ENCODE measurements at regions not wholly inside any gene's neighbourhood (a gene's known extent, or its start where the extent isn't known, plus 50 kb on each side); places are given as distances from the start of the nearest gene placed in this dataset.

DNA sequence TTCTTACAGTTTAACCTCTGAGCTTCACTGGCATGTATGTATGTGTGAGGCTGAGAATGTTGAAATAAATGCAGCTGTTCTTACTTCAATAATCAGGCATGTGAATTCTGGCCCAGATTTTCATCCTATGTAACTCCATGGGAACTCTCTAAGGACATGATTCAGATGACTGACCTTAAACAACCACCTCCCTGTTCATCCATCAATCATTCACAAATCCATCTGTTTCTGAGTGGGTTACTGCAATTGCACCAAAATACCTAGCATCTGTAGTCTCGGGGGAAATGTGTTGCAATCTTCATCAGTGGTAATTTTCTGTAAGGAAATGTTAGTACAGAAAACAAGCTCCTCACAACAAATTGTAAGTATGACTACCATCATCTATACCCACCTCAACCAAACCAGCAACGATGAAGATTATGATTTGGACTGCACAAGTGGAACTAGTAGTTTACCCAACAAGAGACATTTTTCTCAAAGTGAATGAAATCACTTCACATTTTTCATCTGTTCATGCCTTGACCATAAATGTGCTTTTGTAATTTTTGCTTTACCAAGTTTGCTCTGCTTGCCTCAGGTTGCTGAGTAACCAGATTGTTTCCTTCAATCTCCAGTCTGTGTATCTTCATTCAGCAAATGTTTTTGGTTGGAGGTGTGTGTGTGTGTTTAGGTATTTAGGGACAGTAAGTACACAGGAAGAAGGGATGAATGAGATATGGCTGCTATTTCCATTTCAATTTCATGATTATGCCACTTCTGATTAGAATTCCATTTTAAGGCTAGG is 65.7 kb upstream of the FZD8 start:
- no peak for DNase-seq (ENCODE audit: low spot score)

DNA sequence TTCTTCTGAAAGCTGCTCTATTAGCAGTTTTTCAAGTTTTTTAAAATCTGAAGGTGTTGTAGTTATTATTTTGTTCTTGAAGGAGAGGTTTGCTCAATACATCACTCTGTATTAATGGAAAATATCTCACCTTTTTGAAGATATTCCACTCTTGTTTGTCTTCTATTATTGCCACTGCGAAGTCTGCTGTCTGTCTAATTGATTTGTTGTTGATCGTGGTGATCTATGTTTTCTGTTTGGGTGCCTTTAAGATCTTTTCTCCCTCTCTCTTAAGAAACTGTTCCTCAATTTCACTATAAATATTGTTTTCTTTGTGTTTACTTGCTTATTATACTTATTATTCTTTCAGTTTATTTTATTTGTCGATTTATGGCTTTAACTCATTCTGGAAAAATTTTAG is 64.9 kb upstream of the FZD8 start:
- DNase-seq (ENCODE audit: low spot score) = no peak

DNA sequence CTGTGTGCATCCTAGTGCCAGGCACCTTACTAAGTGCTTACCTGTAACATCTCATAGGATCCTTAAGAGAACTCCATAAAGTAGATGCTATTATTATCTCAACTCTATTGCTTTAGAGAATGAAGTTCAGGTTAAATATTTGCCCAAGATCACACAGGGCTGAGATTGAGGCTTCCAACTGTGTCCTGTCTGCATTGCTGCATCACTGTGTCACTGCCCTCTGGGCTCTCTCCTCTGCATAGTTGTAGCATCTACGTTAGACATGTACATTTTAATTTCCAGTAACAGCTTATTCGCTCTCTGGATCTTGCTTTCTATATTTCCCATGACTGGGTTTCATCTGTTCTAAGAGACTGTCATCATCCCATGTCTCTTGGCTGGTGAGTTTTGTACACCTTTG is 63.6 kb upstream of the FZD8 start:
- DNase-seq (ENCODE audit: low spot score) = no peak

DNA sequence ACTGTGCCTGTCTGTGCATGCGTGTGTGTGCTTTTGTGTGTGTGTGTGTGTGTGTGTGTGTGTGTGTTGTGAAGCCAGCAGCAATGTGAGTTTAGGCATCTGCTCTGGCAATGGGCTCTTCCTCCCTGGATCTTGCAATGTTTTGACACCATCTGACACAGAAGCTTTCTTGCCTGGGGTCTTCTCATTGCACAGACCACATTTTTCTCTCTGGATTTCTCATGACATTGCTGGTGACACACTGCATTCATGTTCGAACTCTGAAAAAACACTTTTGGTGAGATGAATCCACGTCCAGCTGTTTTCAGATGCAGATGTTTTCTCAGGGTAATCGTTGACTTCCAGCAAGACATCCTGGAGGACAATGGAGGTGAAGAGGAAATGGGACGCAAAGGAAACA is 63.0 kb upstream of the FZD8 start:
- no peak for DNase-seq (ENCODE audit: low spot score)

DNA sequence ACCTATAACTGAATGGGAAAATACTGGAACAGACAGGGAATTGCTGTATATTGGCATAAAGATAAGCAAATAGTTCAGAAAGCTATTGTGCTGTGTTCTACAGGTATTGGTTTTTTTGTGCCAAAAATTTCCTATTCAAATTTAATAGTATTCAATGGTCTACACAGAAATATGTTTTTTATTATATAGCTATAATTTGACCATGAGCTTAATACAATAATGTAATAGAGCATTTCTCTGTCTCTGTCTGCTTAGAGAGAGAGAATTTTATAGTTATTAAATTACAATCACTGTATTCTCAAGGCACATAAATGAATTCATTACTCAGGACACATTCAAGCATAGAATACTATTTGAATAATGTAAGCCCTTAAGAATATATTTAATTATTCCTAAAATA is 62.3 kb upstream of the FZD8 start:
- DNase-seq (ENCODE audit: low spot score) = no peak

DNA sequence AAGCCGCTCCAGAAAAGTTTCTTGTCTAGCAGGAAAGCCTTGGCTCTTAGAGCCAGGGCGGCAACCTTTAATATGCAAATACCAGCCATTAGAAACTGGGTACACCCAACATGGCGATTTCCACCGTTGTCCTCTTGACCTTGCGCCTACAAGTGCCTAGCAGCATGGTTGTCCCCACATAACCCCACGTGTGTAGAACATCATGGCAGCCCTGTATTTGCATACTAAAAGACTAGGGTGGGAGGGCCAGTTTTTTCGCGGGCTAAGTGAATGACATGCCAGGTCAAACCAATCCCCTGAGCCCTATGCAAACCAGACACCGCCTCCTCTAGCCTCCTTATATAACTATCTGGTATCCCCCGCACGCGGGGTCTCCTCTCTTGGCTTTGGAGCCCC is 58.4 kb upstream of the FZD8 start:
- no peak for DNase-seq (ENCODE audit: low spot score)

DNA sequence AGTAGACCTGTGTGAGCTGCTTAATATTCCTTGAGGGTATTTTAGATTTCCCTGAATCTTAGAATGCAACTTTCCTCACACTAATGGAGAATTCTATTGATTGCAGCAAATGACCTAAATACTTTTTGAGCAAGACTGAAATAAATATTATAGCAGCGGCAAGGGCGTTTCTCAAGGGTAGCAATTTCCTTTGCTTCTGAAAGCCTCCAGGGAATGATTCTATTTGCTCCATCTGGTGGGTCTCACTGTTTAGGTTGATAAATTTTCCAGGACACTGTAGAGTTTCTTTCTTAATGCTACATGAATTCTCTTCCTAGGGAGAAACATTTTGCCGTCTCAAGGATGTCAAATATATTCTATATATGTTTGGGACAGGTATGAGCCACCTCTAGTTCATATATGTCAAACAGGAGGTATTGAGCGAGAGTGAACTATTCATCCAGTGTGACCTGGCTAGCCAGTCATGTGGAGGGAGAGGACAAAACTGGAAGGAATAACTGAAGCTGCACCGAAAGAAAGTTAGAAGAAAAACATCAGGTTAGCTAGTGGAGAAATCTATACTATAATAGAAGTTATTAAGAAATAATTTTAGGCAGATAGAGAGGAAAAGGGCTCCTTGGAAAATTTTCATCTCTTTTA is 57.9 kb upstream of the FZD8 start:
- no peak for DNase-seq (ENCODE audit: low spot score)

DNA sequence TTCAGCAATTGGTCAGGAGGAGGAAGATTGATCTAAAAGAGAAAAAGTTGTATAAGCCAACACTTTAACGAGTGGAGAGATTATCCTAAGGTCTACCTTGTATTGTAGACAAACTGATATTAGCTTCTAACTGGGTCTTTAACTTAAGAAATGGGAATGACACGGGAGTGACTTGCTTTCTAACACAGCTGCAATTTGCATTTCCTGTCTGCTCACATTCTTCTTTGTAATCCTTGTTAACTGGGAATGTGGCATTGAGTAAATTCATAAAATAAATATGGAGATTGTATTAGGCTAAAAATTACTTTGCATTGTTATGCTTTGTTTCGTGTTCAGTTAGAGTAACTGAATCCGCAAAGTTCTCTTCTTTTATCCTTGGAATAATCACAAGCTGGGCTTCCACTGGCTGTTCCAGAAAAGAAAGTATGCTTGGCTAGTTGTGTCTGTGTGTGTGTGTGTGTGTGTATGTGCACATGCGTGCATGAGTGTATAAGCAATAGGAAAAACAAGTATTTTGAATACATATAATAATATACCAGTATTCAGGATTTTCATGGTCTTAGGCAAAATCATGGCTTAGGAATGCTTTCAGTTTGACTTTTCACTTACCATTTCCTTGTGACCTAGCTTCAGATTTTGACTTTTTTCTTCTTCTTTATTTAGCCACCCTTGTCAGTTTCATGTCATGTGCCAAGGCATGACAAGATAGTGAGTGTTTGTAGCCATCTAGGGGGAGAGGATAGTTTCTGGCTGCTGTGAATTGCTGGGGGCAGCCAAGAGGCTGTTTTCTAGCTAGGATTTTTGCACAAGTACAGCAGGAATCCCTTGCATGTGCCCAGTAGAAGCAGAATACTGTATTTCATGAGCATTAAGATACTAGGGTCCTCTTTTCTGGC is 54.5 kb upstream of the FZD8 start:
- no peak for DNase-seq (ENCODE audit: low spot score)

DNA sequence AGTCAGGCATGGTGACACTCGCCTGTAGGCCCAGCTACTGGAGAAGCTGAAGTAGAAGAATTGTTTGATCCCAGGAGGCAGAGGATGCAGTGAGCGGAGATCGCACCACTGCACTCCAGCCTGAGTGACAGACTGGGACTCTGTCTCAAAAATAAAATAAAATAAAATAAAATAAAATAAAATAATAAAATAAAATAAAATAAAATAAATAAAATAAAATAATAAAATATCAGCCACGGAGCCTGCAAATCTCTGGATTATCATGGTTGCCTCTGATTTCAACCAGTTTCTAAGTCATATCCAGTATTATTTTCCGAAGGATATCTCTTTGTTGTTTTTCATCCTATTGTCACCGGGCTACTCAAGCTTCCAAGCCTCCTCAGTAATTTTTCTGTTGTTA is 51.7 kb upstream of the FZD8 start:
- no peak for DNase-seq (ENCODE audit: low spot score)

Small RNA genes lying in the stretch of these regions (small RNA-seq; reads per million reads assigned to genes)
- gene RF00019 = 0 reads per million in 2 experiments
- gene RF00561 = 0 reads per million in 2 experiments
